ENCODE measurements at regions not wholly inside any gene's neighbourhood (a gene's known extent, or its start where the extent isn't known, plus 50 kb on each side); places are given as distances from the start of the nearest gene placed in this dataset.
A peak's percentile ranks its signal among the peaks of the same experiment; 100 is the strongest.
"Not testable (repeated sequence)": the region's sequence is repeated elsewhere in the genome, so short reads cannot be mapped to it uniquely, and the experiment has no call there.

DNA sequence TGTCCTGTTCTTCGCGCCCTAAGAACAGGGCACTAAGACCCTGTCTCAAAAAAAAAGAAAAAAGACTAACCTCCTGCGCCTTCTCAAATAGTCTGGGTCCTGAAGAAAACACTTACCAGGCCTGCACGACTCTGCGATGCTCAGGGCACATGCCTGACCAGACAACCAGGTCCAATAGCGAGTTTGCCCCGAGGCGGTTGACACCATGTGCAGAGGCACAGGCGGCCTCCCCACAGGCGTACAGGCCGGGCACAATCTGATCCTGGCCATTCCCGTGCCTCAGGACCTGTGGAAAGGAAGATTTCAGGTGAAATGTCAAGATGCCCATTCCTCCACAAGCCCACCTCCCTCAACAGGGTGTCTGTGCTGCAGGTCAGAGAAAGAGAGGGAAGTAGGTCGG lies 65.9 kb upstream of the TNK2 start:
- DNase-seq, ATAC-seq: not testable (repeated sequence)

DNA sequence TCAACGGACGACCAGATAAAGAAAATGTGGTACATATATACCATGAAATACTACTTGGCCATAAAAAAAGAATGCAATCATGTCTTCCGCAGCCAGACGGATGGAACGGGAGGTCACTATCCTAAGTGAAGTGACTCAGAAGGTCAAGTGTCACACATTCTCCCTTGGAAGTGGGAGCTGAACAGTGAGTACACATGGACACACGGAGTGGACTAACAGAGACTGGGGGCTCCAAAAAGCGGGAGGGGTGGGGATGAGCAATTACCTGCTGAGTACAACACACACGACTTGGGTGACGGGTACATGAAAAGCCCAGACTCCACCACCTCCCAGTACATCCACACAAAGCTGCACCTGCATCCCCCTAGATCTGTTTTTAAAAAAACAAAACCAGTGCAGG lies 62.5 kb upstream of the TNK2 start:
- DNase-seq, ATAC-seq: not testable (repeated sequence)

DNA sequence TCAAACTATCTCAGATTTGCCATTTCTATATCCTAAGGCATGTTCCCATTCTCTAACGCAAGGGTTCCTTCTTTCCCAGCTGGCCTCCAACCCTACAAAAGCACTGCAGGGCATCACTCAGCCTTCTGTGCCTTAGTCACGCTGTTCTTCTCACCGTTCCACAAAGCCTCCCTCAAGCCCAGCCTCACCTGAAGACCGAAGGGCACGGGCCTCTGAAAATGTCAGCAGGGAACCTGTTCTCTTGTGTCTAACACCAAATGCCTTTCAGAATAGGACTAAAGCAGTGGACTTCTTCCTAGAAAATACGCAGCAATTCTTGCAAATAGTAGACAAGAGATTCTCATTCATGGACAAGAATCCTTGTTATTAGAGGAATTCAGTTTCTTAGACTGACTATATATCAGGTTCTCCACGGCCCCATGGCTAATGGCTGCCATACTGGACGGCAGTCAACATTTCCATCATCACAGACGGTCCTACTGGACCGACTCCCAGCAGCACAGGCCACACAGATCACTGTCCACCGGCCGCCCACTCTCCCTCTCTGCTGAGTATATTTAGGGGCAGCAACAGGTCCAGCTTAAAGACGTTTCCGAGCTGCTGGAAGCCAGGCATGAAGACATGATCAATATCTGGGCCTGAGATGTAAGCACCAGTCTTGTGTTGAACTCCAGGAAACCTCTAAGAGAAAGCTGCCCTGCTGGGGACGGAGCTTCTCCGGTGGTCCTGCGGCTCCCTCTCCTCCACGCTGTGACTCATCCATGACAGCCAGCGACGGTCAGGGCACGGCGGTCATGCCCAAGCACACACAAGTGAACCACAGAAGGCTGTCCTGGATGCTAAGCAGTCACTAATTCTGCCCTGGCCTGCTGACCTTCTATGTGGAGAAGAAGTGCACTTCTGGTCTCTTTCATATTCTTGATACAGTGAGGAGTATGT lies 61.8 kb upstream of the TNK2 start:
- not testable (repeated sequence) for DNase-seq, ATAC-seq

DNA sequence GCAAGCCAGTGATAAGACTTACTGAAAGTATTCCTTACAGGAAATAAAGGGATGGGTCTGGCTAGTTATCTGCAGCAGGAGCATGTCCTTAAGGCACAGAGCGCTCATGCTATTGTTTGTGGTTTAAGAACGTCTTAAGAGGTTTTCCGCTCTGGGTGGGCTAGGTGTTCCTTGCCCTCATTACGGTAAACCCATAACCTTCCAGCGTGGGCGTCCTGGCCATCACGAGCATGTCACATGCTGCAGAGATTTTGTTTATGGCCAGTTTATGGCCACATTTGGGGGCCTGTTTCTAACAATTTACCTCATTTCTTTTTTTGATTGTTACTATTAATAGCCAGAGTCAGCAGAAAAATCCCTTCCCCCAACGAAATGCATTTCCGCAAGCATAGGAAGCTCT lies 61.0 kb upstream of the TNK2 start:
- DNase-seq, ATAC-seq: not testable (repeated sequence)

DNA sequence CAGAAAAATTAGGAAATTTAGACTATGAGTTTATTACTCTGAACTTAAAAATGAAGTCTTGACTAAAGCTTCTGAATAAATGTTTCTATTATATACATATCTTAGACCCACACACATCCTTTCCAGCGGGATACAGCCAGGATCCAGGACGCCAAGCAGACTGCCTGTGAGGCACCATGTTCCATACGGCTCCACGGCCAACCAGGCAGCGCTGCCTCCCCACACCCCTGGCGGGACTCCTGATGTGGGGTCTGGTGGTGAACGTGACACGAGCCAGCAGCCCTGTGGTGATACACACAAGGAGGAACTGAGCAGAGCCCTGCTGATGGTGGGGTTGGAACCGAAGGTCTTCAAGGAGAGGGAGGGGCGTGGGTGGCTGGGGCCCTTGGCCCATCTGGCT lies 59.8 kb upstream of the TNK2 start:
- not testable (repeated sequence) for DNase-seq, ATAC-seq

DNA sequence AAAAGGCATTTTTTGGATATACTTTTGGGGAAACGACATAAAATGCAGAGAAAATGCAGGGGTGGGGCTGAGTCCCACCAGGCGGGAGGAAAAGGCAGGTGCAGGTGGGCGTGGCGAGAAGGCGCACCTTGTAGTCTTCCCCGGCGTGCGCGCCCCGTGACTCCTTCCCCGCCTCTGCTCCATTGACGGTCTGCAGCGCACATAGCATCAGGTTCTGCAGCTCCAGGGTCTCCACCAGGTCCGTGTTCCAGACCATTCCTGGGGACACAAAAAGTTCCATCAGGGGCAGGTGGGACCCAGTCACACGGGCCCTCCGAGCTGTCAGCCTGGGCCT lies 59.0 kb upstream of the TNK2 start:
- DNase-seq, ATAC-seq: not testable (repeated sequence)

DNA sequence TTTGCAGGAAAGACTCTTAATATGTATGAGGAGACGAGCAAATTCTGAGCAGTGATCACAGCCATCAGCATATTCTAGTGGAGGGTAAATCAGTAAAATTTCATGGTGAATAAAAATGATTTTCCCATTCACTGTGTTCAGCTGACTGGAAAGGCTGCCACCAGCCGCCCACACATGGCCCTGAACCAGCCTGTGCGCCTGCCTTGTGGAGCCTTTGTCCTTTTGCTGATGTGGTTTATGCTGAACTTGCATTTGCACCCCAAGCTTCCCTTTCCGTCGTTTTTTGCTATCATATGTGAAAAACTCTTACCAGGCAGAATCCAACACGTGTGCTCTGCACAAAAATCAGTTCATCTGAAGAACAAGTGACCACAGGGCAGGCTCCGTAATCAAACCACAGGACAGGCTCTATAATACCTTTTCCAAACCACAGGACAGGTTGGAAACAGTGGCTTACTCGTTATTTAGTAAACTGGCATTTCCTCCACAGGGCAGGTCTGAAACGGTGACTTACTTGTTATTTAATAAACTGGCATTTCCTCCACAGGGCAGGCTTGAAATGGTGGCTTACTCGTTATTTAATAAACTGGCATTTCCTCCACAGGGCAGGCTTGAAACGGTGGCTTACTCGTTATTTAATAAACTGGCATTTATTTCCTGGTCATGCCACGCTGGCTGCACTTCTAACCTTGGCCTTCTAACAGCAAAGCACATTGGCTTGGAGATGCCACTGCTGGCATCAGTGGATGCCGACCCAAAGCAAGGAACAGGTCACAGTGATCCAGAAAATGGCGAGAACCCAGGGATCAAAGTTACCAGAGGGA lies 58.4 kb upstream of the TNK2 start:
- not testable (repeated sequence) for DNase-seq, ATAC-seq

DNA sequence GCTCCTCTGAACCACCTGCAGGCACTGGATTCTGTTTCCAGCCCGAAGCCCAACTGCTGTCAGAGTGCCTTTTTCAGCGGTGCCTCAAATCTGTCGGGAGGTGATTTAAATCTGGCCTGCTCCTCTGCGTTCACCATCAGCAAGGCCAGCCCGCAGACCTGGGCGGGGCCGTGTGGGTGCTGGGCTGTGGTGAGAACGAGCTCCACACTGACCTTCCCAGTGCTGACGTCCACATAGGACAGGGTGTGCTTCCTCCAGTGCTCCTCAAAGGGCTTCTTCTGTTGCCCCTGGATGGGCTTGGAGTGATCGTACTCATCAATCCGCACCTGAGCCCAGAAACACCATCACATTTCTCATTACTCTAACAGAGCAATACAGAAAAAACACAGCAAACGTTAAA lies 56.9 kb upstream of the TNK2 start:
- not testable (repeated sequence) for DNase-seq, ATAC-seq

DNA sequence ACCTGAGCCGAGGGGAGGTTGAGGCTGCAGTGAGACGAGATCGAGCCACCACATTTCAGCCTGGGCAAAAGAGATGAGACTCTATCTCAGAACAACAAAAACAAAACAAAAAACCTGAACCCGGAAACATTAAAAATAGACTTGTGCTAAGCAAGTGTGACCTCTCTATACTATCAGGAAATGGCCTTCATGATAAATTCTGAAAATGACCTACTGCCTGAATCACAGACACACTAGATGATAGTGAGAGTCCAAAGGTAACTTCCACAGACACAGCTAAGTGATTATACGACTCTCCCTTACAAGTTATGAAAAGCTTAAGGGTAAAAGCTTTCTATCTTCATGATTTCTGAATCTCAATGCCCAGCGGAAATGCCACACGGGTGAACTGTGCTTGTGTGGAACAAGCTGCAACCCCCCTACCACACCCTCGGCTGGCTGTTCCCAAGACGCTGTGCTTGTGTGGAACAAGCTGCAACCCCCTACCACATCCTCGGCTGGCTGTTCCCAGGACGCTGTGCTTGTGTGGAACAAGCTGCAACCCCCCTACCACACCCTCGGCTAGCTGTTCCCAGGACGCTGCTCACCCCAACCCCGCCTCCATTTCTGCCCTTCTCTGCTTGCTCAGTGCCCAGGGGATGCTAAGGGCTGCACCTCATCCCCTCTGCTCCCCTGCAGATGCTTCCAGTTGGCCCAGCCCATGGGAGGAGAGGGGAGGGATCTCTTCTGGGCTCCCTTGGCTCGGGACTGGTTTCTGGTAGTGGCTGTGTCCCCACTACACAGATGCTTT lies 56.2 kb upstream of the TNK2 start:
- DNase-seq, ATAC-seq: not testable (repeated sequence)

DNA sequence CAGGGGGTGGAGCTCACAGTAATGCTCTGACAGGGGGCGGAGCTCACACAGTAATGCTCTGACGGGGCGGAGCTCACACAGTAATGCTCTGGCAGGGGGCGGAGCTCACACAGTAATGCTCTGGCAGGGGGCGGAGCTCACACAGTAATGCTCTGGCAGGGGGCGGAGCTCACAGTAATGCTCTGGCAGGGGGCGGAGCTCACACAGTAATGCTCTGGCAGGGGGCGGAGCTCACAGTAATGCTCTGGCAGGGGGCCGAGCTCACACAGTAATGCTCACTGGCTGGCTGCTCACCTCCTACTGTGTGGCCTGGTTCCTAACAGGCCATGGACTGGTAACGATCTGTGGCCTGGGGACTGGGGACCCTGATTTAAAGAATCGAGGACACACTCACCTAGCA lies 53.9 kb upstream of the TNK2 start:
- DNase-seq, ATAC-seq: not testable (repeated sequence)

DNA sequence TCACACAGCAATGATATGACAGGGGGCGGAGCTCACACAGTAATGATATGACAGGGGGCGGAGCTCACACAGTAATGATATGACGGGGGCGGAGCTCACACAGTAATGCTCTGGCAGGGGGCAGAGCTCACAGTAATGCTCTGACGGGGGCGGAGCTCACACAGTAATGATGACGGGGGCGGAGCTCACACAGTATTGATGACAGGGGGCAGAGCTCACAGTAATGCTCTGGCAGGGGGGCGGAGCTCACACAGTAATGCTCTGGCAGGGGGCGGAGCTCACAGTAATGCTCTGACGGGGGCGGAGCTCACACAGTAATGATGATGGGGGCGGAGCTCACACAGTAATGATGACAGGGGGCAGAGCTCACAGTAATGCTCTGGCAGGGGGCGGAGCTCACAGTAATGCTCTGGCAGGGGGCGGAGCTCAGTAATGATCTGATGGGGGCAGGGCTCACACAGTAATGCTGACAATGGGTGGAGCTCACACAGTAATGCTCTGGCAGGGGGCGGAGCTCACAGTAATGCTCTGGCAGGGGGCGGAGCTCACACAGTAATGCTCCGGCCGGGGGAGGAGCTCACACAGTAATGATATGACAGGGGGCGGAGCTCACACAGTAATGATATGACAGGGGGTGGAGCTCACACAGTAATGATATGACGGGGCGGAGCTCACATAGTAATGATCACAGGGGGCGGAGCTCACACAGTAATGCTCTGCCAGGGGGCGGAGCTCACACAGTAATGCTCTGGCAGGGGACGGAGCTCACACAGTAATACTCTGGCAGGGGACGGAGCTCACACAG lies 52.8 kb upstream of the TNK2 start:
- ATAC-seq, result not testable (repeated sequence)

DNA sequence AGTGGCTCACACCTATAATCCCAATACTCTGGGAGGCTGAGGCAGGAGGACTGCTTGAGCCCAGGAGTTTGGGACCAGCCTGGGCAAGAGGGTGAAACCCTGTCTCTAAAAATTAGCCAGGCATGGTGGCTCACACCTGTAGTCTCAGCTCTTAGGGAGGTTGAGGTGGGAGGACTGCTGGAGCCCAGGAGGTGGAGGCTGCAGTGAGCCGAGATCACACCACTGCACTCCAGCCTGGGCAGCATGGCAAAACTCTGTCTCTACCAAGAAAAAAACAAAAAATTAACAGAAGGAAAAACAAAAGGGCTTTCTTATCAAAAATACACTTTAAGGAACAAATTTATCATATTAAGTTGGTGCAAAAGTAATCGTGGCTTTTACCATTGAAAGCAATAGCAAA lies 51.8 kb upstream of the TNK2 start:
- DNase-seq, ATAC-seq: not testable (repeated sequence)

More for the DNA sequence above, 52.8 kb upstream of the TNK2 start:
- peak; percentile 39 for DNase-seq

DNA sequence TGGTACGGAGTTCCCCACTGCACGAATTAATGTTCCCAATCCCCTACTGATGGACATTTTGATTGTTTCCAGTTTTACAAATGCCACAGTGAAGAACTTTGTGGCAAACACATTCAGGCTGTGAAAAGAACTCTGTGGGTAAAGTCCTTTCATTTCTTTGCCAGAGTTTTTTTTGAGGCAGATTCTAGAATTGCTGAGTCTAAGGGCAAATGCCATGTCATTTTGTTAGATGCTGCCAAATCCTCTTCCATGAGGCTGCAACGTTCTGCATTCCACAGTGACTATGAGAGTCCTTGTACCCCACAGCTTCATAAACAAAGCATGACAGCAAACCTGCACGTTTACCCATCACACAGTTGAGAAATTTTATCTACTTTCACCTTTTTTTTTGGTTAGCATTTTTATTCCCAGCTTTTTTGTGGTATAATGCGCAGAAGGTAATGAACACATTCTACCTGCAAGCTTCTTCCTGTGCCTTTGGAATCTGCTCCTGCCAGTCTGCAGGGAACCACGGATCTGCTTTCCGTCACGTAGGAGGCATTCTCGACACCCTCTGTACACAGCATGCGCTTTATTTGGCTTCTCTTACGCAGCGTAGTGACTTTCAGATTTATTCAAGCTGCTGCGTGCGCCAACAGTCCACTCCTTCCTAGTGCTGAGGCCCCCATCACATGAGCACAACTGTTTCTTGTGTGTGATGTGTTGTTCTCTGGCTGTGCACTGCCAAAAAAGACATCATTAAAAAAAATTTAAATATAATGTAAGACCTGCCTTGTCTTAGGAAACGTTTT lies 51.2 kb upstream of the TNK2 start:
- ATAC-seq, DNase-seq: not testable (repeated sequence)

DNA sequence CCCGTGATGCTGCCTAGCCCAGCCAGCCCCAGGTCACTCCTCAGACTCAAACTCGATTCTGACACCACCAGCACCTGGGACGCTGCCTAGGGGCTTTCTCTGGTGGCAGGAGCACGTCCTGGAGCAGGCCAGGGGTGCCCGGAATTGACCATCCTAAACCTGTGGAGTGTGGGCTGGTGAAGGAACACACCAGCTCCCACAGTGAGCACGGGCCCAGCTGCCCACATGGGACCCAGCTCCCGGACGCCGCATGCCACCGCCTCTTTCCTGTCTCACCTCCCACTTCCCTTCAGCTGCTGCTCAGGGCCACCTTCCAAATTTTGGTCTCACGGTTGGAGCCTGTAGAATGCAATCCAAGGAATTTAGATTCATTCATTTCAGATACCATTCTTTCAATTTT lies 50.4 kb upstream of the TNK2 start:
- DNase-seq, ATAC-seq: not testable (repeated sequence)
